ENCODE measurements at regions not wholly inside any gene's neighbourhood (a gene's known extent, or its start where the extent isn't known, plus 50 kb on each side); places are given as distances from the start of the nearest gene placed in this dataset.

- CTCF ChIA-PET: no interaction called here
- RAD21 ChIA-PET (ENCODE audit: low non-redundant PET in 1 of 2, low total read pairs in 2 of 2, uncharacterized antibody in 2 of 2, unreplicated experiment in 2 of 2): no interaction called here
- intact Hi-C loops (cut with micrococcal nuclease): no loop called here
Measured at GRCh38 chr7:25686493-25686892, 458.2 kb upstream of the NPVF start.

More at GRCh38 chr7:25686493-25686892, 458.2 kb upstream of the NPVF start:
- H3K27me3 ChIP-seq (ENCODE audit: insufficient read depth, low read length): peaks cover 54% of the 10 kb centered on the region
- no peak for ATAC-seq
- H3K9me2 ChIP-seq (ENCODE audit: insufficient read depth): no peaks in the 10 kb centered on the region
- H3K9ac ChIP-seq (ENCODE audit: low read length): no peak overlapping the region
- no peaks in the 10 kb centered on the region for H3K36me3 ChIP-seq (ENCODE audit: control insufficient read depth in 1 of 2, insufficient read depth in 2 of 2, low read length in 2 of 2)
- POLR2A ChIA-PET: no interaction called here
- H3K4me3 ChIP-seq (replicated peaks in 1 of 2; ENCODE audit: low read depth in 1 of 2, low read length in 2 of 2): no peak overlapping the region
- no peak overlapping the region for H2AFZ ChIP-seq (ENCODE audit: low read depth, low read length, poor library complexity, severe bottlenecking)
- H3K4me2 ChIP-seq (ENCODE audit: low read length): no peak overlapping the region
- no TSS peak for BruUV-seq (replicated peaks)
- H3K4me1 ChIP-seq (ENCODE audit: control insufficient read depth in 1 of 2, insufficient read depth in 2 of 2, low read length in 2 of 2): no peaks in the 10 kb centered on the region
- no peaks in the 10 kb centered on the region for H3K79me2 ChIP-seq (ENCODE audit: insufficient read depth, low read length)
- no peak overlapping the region for H3K27ac ChIP-seq (ENCODE audit: low read depth, low read length)
- H3K9me3 ChIP-seq (ENCODE audit: control insufficient read depth in 1 of 2, insufficient read depth in 1 of 2, low read depth in 1 of 2, low read length in 2 of 2): no peaks in the 10 kb centered on the region
- no peaks in the 10 kb centered on the region for H4K20me1 ChIP-seq (ENCODE audit: insufficient read depth)
- no peak for DNase-seq (ENCODE audit: low read depth, low spot score)
- no peak for TF ChIP-seq YY1 (IDR thresholded peaks at IDR 0.05; ENCODE audit: extremely low read depth, insufficient replicate concordance, low read depth, low read length)
- TF ChIP-seq SP1 (IDR thresholded peaks at IDR 0.05; ENCODE audit: low read depth): no peak
- TF ChIP-seq EGR1 (IDR thresholded peaks at IDR 0.05; ENCODE audit: low read depth): no peak
- no peak for TF ChIP-seq CBX3 (IDR thresholded peaks at IDR 0.05; ENCODE audit: low read depth)
- TF ChIP-seq JUND (IDR thresholded peaks at IDR 0.05): no peak
- no peak for TF ChIP-seq EZH2phosphoT487 (IDR thresholded peaks at IDR 0.05; ENCODE audit: borderline replicate concordance)
- TF ChIP-seq POLR2A (IDR thresholded peaks at IDR 0.05; ENCODE audit: borderline replicate concordance, extremely low read depth, insufficient read depth, insufficient read length): no peak
- TF ChIP-seq CTCF (IDR thresholded peaks at IDR 0.05 in 2 of 3, conservative IDR thresholded peaks at IDR 0.05 in 1 of 3; ENCODE audit: borderline replicate concordance in 1 of 3, insufficient read depth in 1 of 3, low read depth in 2 of 3, low read length in 2 of 3): no peak
- TF ChIP-seq SRF (IDR thresholded peaks at IDR 0.05; ENCODE audit: low read depth): no peak
- no peak for TF ChIP-seq RAD21 (IDR thresholded peaks at IDR 0.05; ENCODE audit: low read depth)
- TF ChIP-seq EZH2 (IDR thresholded peaks at IDR 0.05): no peak

Data from HCT116 (cell line).